GM08714 (cell line): ENCODE measurements at regions not wholly inside any gene's neighbourhood (a gene's known extent, or its start where the extent isn't known, plus 50 kb on each side); places are given as distances from the start of the nearest gene placed in this dataset.

Source experiments
- H3K4me3 ChIP-seq: fragments of 200-500 bp; sonication (Bioruptor generic); 2 replicates; pipeline ENCODE4 v1.5.1; 2014; ENCODE audit warnings: mild to moderate bottlenecking, low read length, inconsistent platforms
- ZNF274 ChIP-seq: IDR thresholded peaks from 2 replicates; pipeline ENCODE4 v1.6.1; 2012; ENCODE audit warnings: mild to moderate bottlenecking, low read depth, low read length

DNA sequence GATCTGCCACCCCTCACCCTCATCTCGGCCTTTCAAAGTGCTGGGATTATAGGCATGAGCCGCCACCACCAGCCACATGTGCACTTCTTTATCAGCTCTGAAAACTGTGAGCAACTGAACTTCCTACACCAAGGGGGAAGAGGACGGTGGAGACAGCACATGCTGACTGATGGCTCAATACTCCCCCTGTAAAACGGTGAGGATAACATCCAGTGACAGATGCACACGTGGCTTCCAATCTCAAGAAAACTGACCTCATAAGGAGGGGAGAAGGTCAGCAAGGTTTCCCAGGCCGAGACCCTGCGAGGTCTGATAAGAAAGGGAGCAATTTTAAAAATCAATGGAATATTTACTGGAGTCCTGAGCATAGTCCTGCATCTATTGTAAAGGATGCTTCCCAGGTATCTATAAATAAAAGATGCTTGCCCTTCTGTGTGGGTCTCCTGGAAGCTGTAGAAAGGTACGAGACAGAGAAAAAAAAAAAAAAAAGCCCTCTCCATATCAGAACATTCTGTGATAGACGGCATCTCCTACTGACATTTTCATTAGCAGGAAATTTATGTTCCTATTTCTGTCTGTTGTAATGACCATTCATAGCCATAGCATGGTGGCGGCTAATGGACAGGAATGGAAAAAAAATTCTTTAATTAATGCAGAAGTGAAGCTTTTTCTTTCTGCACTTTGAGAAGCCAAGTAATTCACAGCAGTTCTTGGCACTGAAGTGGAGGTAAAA is 385.1 kb downstream of the ZNF536 start:
- H3K4me3 ChIP-seq, result no peak overlapping the region
- TF ChIP-seq ZNF274, result no peak

DNA sequence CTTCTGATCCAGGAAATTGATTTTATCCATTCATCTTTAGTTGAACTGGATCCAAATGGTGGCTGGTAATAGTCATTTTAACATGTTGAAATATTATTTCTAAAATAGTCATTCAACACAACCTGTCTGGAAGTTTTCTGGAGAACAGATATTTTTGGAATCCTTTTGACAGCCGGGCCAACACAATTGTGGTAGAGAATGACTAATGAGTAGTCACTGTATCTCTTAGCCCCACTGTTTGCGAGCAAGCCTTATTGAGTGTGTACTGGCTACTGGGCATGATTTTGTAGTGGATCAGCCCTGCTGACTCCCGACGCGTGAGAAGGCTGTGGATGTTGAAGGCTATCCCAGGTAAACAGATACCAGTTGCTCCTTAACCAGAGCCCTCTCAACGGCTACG is 383.4 kb downstream of the ZNF536 start:
- no peak overlapping the region for H3K4me3 ChIP-seq
- TF ChIP-seq ZNF274, result no peak

DNA sequence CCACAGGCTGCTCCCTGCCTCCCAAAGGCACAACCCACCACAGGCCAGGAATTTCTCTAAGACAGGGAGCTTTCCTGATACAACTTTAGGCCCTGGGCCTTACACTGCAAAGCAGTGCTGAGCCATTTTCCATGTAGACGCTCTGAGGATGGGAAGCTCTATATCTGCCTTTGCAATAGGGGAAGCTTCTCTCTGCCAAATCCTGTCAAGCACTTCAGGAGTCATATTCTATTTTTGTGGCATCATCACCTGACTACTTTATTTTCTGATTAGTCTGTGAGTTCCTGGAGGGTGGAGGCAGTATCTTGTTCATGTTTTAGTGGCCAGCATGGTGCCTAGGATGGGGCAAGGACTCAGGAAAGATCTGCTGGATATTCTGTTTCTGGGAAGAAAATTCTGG is 382.0 kb downstream of the ZNF536 start:
- no peak for TF ChIP-seq ZNF274
- H3K4me3 ChIP-seq, result no peak overlapping the region

DNA sequence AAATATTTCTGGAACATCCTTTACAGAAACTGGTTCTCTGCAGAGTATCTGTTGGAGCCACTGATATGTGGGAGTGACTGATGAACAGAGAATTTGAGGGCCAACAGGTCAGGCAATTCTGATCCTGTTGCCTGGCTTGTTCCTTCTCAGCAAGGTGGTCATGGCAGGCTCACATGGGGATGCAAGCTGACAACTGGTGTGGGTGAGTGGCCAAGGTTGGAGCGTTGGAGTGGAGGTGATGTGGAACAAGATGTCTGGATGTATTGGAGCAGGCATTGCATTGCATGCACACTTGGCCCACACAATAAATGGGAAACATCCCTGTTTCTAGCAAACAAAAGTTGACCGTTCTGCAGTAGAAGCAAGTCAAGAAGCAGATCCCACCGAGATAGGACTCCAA is 380.7 kb downstream of the ZNF536 start:
- H3K4me3 ChIP-seq, result no peak overlapping the region
- no peak for TF ChIP-seq ZNF274

DNA sequence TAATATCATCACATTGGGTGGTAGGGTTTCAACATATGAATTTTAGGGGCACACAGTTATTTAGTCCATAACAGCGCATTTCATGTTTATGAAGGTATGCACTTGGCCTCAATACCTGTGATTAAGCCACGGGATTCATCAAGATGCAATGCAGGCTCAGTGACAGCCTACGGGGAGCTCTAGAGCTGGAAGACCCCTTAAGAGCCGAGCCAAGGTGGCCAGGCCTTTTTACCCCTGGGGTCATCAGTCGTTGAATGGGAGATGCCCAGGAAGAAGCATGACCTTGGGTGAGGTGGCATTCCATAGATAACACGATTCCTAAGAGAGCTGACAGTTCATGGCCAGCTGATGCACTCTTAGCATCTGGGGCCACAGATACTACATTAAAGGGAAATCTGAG is 380.0 kb downstream of the ZNF536 start:
- TF ChIP-seq ZNF274, result no peak
- no peak overlapping the region for H3K4me3 ChIP-seq

DNA sequence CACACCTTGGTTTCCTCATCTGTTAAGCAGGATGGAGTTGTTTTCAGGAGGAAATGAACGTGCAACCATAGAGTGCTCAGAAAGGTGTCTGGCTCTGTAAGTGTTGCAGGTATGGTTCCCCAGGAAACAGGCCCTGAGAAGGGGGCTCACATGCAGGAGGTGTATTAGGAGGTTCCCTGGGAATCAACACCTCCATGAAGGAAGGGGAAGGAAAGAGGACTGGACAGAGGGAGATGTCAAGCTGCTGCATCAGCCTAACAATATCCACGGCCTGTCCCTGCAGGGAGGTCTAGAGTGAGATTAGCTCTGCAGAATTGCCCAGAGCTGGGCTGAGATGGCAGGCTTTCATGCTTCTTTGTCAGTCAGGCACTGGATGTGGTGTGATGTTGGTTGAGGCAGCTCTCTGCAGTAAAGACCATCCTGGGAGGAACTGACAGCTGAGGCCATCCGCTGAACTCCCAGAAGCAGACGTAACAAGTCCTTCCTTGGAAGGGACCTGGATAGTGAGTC is 373.3 kb downstream of the ZNF536 start:
- no peak for TF ChIP-seq ZNF274

DNA sequence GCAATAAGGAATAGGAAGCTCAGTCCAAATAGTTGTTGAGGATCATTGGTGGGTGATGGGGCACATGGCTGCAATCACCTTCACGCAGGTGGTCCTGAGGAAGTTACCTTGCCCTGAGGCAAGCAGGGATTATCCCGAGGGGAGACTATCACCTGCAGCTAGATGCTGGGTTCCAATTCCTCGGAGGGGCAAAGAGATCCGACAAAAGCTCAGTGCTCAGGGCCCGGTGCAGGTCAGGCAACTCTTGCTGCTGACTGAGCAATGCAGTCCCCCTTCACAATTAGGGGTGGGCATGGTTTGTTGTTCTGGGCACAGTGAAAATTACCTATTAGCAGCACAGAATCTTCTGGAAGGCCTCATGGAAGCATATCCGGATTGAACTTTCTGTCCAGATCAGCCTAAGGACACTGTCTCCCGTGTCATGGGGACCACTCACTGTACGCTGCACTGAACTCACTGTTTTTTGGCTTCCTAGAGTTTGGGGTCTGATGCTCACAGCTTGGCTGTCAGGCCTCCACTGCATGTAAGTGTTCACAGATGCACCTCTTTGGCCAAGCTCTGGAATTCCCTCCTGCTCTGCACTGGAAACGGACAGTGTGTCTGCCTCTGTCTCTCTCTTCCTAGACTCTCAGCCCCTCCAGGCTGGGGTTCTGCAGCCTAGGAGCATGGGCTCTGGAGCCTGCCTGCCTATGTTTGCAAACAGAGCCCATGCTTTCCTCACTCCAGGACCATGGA is 372.7 kb downstream of the ZNF536 start:
- no peak overlapping the region for H3K4me3 ChIP-seq
- no peak for TF ChIP-seq ZNF274

More for the DNA sequence above, 373.3 kb downstream of the ZNF536 start:
- no peak overlapping the region for H3K4me3 ChIP-seq

DNA sequence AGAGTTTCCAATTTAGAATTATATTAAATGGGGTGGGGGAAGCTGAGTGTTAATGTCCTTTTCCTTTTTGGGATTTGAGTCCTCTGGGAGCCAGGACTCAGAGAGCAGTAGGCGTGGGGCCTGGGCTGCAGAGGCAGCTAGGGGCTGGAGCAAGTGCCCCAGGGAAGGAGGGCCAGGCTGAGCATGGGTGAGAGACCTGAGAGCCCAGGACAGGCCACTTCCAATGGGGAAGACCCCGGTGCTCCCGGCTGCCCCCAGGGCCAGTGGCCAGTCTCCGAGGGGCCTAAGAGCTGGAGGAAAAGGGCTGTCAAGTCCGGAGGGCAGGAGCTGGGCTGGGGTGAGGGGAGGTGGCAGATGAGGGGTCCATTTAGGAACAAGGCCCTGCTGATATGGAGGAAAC is 371.5 kb downstream of the ZNF536 start:
- TF ChIP-seq ZNF274, result no peak
- H3K4me3 ChIP-seq, result no peak overlapping the region

DNA sequence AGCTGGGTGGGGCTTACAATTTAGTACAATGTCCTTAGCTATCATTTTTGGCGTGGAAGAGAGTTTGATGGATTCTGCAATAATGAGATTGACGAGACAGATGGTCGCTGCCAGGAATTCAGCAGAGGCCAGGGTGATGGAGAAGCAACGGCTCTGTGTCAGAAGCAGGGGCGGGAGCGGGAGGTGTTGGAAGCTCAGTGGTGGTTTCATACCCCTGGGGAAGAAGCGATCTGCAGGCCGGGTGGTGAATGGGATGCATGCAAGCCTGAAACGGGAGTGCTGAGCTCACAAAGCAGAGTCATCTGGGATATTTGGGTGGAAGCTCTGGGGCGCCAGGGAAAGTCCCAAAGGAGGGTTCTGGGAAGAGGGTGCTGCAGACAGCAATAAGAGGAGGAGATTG is 370.8 kb downstream of the ZNF536 start:
- no peak for TF ChIP-seq ZNF274
- no peak overlapping the region for H3K4me3 ChIP-seq

DNA sequence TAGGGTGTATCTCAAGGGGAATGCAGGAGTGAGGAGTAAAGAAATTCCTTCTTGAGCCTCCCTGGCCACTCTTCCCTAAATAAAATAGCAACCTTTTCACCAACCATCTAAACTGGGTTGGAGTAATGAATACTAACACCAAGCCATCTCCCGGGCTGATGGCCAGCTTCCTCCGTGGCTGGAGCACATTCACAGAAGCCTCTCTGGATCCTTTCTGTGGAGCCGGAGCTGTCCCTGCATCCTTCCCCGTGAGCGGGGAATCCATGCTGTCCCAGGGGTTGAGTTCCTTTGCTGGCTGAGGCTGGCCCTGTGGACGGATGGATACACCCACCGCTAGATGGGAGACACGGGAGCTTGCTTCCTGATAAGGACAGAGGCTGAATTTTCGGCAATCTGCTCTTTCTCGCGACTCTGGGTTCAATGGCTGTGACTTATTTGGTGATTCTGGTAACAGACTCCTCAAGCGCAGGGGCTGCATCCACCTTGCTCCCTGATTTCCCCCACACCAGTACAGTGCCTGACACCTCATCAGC is 370.3 kb downstream of the ZNF536 start:
- TF ChIP-seq ZNF274, result no peak
- no peak overlapping the region for H3K4me3 ChIP-seq

DNA sequence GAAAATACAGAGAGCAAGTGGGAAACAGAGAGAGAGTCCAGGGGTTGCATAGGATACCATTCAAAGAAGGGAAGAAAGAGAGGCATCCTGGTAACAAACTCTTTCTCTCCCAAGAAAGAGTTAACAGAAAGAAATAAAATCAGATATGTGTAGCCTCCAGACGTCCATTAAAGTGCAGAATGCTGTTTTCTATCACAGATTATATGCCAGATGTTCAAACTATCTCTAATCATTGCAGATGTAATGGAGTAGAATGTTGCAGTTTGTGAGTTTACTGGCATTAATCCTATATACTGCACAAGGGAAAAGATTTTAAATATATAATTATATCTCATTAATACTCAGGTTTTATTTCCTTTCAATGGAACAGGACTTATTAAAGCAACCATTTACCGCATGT is 369.4 kb downstream of the ZNF536 start:
- TF ChIP-seq ZNF274, result no peak

DNA sequence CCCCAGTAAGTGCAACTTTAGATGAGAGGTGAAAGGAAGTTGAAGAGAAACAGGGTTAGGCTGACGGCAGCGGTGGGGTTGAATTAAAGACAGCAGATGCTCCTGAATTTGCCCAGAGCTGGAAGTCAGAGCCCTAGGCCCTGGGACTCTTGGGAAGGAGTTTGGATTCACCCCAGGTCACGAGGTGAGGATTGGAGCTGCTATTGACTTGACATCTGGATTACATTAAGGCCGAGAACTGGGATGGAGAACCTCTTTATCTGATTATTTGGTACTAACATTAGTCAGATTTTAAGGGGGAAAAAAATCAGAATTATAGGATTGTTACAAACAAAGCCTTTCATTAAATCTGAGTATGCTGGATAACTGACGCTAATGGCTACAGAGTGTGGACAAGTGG is 367.2 kb downstream of the ZNF536 start:
- no peak for TF ChIP-seq ZNF274
- H3K4me3 ChIP-seq, result no peak overlapping the region

More for the DNA sequence above, 369.4 kb downstream of the ZNF536 start:
- H3K4me3 ChIP-seq, result no peak overlapping the region

DNA sequence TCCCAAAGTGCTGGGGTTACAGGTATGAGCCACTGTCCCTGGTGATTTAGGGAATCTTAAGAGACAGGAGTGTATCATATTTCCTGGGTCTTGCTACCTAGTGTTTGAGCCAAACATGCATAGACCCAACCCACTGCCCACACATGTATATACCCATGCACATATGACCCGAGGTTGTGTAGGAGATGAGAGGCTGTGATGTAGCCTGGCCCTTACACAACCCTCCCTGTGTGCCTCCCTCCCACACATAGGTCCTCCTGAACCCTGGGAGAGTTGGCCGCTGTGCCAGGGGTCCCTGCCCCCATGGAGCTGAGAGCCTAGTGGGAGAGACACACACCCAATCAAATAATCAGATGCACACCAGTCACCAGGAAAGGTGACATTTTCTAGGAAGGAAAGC is 365.9 kb downstream of the ZNF536 start:
- TF ChIP-seq ZNF274, result no peak
- H3K4me3 ChIP-seq, result no peak overlapping the region

DNA sequence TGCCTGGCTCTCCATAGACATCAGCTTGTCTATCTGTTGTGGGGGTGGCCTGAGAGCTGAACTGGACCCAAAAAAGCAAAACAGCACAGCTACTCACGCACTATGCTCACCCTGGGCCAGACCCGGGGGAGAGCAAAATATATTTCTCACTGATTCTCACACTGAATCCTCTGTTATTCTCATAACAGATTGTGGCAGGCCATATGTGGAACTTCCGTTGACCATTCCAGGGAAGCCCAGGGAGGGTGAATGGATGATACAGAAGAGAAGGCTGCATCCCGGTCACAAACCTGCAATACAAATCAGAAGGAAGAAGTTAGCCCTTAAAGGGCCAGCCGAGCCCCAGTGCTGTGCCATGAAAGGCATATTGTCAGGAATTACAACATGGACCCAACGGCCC is 362.5 kb downstream of the ZNF536 start:
- H3K4me3 ChIP-seq, result no peak overlapping the region
- TF ChIP-seq ZNF274, result no peak
